HG03575 (cell line): ENCODE measurements at regions not wholly inside any gene's neighbourhood (a gene's known extent, or its start where the extent isn't known, plus 50 kb on each side); places are given as distances from the start of the nearest gene placed in this dataset.
"Not testable (repeated sequence)": the region's sequence is repeated elsewhere in the genome, so short reads cannot be mapped to it uniquely, and the experiment has no call there.

ENCODE experiments used
- ATAC-seq: cut with Tn5 transposase; IDR thresholded peaks from one replicate; pipeline ENCODE4 v1.9.1; 2021; ENCODE audit not compliant: unreplicated experiment, insufficient number of reproducible peaks, low FRiP score; ENCODE audit errors: extremely low read depth

DNA sequence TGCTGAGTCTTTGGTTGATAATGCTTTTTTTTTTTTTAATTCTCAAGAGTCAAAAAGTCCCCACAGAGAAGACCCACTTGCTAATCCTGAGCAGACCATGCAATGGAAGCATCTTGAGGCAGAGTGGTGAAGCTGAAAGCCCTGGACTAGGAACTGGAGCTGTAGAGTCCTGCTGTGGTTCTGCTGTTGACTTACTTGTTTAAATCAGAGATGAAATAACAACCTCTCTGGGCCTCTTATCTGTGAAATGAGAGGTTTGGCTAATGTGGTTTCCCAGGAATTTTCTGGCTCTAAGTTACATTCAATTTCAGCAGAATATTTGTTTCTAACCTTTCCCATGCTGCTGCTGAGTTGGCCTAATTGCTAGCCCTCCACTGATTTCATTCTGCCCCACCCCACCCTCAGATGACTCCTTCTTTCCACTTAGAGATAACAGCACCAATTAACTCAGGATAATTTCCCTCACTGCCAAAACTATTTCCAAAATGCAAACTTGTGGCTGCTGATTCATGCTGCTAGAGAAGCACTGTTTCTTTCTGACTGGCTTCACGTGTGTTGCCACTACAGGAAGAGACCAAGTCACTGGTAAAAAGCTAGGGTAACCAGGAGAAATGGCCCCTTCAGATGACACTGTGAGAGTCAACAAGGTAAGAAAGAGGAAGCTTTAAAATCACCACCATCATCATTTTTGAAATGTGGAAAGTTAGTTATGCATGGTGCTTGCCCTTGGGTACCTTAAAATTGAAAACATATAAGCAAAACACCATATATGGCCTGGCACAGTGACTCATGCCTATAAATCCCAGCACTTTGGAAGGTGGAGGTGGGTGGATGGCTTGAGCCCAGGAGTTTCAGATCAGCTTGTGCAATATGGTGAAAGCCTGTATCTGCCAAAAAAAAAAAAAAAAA lies 326.4 kb downstream of the DCHS2 start:
- peak; percentile 62 for ATAC-seq

DNA sequence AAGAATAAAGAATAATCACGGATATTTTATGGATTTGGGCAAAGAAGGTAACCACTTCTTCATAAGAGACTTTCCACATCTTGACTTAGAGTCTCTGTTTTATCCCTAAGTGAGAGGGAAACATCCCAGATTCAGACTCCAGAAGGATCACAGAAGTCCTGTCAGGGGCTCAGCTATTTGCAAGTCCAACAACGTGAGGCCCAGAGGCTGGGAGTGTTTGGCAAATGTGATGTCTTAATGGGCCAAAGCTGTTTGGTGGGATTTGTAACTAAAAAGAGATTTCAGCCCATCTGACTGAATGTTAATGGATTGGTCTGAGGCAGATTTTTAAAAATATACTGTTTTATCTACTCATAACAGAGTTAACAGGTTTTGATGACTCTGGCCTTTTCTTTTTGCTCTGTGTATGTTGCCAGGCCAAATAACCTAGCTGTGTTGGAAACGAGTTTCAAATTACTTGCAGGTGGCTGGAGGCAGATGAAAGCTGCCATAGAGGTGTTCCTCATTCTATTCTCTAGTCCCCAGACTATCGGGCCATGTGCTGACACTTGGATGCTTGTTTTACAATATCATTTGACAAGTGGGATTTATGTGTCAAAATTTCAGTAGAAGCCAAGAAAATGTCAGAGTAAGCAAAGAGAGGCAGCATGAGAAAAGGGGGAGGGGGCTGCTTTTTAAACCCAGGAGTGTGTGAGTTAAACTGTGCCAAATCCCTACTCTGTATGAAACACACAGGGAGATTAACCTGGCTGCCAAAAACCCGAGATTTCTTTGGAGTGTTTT lies 330.9 kb downstream of the DCHS2 start:
- ATAC-seq = no peak

DNA sequence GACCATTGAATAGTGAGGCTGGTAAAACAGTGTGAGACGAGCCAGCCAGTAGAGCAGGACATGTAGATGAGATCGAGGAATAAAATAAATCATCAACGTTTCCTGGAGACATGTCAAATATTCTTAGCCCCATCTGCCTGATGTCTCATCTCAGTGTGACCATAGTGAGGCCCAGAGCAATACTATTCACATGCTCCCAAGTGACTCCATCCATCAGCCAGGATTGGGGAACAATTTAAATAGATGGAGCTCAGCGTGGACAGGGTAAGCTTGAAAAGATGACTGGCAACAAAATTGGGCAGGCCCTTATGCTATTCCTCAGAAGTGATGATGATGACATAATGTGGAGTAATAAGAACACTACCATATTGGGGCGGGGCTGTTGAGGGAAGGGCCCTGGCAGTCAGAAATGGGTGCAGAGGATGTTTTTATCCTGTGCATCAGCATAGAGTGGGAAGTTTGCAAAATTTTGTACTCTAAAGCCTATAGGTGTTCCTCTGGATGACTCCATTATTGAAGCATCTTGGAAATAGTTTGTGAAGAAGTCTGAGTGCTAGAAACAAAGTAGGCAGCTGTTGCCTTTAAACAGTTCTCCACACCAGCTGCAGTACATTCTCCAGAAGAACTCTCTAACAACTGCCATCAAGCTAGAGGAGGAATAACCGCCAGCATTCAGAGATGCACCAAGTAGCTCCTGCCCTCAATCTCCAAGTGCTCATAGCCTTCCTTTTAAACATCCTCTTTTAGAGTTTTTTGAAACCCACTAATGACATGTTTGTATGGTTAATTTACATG lies 333.0 kb downstream of the DCHS2 start:
- no peak for ATAC-seq

GRCh38 chr4:154152546-154152945 lies 339.1 kb downstream of the DCHS2 start:
- ATAC-seq = no peak

- not testable (repeated sequence) for ATAC-seq
Observed at GRCh38 chr4:154149236-154149635, 342.4 kb downstream of the DCHS2 start.

GRCh38 chr4:154143720-154144119 lies 347.9 kb downstream of the DCHS2 start:
- no peak for ATAC-seq

- no peak for ATAC-seq
Observed at GRCh38 chr4:154142664-154143063, 348.9 kb downstream of the DCHS2 start.

GRCh38 chr4:154140869-154141268 lies 350.7 kb downstream of the DCHS2 start:
- no peak for ATAC-seq

GRCh38 chr4:154137320-154137905 lies 348.5 kb upstream of the SFRP2 start:
- ATAC-seq = no peak

DNA sequence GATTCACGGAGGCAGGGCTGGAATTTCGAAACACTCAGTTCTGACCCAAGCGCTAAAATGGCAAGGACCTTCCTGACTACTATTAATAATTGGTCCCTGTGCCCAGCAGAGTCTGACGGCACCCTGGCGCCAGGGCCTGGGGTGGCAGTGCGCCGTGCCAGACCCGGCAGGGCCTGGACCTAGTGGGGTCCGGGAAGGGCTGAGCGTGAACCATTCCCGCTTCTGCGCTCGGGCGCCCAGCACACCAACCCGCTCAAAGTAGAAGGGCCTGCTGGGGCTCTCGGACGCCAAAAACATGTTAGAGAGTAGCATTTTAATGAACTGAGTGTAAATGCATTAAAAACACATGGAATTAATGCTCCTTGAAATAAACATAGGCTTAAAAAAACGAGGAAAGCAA lies 346.7 kb upstream of the SFRP2 start:
- no peak for ATAC-seq

DNA sequence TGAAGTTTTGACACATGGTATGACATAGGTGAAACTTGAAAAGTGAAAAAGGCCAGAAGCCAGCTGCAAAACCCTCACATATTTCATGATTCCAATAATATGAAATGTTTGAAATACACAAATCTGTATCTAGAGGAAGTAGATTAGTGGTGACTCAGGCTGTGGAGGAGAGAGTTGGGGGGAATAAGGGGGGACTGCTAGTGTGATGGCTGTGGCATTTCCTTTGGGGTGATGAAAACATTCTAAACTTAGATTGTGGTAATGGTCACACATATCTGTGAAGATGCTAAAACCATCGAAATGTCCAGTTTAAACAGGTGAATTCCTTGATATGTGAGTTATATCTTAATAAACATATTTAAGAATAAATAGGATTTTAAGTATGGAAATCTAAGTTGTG lies 343.5 kb upstream of the SFRP2 start:
- ATAC-seq = no peak

DNA sequence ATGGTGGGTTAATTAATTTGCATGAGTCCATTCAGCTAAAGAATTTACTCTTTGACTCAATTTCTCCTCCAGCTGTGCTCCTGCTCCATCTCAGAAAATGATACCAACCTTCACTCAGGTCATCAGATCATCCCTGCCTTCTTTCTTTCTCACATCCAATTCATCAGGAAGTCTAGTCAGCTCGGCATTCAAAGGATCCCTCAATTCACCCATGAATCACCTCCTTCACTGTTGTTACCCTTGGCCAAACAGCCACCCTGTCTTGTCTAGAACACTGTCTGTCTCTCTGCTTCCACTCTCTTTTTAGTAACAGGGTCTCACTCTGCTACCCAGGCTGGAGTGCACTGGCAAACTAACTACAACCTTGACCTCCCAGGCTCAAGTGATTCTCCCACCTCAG lies 337.4 kb upstream of the SFRP2 start:
- no peak for ATAC-seq

- no peak for ATAC-seq
Observed at GRCh38 chr4:154125340-154125739, 336.5 kb upstream of the SFRP2 start.

GRCh38 chr4:154124539-154125255 lies 335.8 kb upstream of the SFRP2 start:
- ATAC-seq = no peak

GRCh38 chr4:154123897-154124296 lies 335.0 kb upstream of the SFRP2 start:
- ATAC-seq = no peak

GRCh38 chr4:154120690-154121345 lies 331.9 kb upstream of the SFRP2 start:
- no peak for ATAC-seq

GRCh38 chr4:154120006-154120676 lies 331.3 kb upstream of the SFRP2 start:
- no peak for ATAC-seq
